ENCODE measurements at regions not wholly inside any gene's neighbourhood (a gene's known extent, or its start where the extent isn't known, plus 50 kb on each side); places are given as distances from the start of the nearest gene placed in this dataset.

GRCh38 chr18:66729442-66730239, 125.8 kb upstream of the CDH19 start:
- Histone ChIP-seq H3K23ac (ENCODE audit: insufficient read length, low read depth, low read length) (no peak overlapping the region), H4K5ac (ENCODE audit: insufficient read length, low read depth, low read length) (no peak overlapping the region), H3K18ac (ENCODE audit: insufficient read length, low read depth, low read length) (no peak overlapping the region), H3K56ac (ENCODE audit: insufficient read length, low read depth, low read length) (no peak overlapping the region), H2AK5ac (ENCODE audit: insufficient read length, low read length) (no peak overlapping the region), H4K20me1 (ENCODE audit: control insufficient read depth, insufficient read depth, insufficient read length) (no peaks in the 10 kb centered on the region), H3K27ac (ENCODE audit: insufficient read length, low read depth, low read length) (no peak overlapping the region), H3T11ph (ENCODE audit: low read length) (no peak overlapping the region), H2BK120ac (ENCODE audit: low read depth, low read length, poor library complexity, severe bottlenecking) (no peak overlapping the region), H3K23me2 (ENCODE audit: insufficient read length, low read depth, low read length, poor library complexity, severe bottlenecking) (no peaks in the 10 kb centered on the region), H3K79me2 (ENCODE audit: insufficient read depth, low read length) (no peaks in the 10 kb centered on the region), H3K9ac (ENCODE audit: extremely low read depth, insufficient read length, low read length) (no peak overlapping the region), H2BK20ac (ENCODE audit: low read depth, low read length, poor library complexity, severe bottlenecking) (no peak overlapping the region), H2AFZ (ENCODE audit: low read length) (no peak overlapping the region), H3K9me3 (ENCODE audit: control insufficient read depth, low read depth, low read length) (no peaks in the 10 kb centered on the region), H4K8ac (replicated peaks; ENCODE audit: insufficient read length, low read depth, low read length) (no peak overlapping the region), H2BK12ac (ENCODE audit: insufficient read length, low read depth, low read length) (no peak overlapping the region), H4K91ac (ENCODE audit: insufficient read length, low read depth, low read length) (no peak overlapping the region), H2BK5ac (ENCODE audit: insufficient read length, low read length) (no peak overlapping the region), H3K14ac (ENCODE audit: insufficient read depth, low read length) (no peak overlapping the region), H3K79me1 (ENCODE audit: insufficient read depth, low read depth, low read length, poor library complexity, severe bottlenecking) (no peaks in the 10 kb centered on the region), H3K4me1 (ENCODE audit: insufficient read depth, low read length) (no peaks in the 10 kb centered on the region), H3K4me2 (ENCODE audit: insufficient read depth, insufficient read length, low read length) (no peak overlapping the region), H3K4ac (ENCODE audit: low read depth, low read length) (no peak overlapping the region), H3K27me3 (ENCODE audit: insufficient read depth, low read length) (no peaks in the 10 kb centered on the region), H2BK15ac (ENCODE audit: low read depth, low read length) (no peak overlapping the region)
- no CpG with 5 or more reads among the region's 2 CpGs for WGBS (ENCODE audit: extremely low coverage, insufficient read length, low lambda C conversion rate)
- H3K27me3 Mint-ChIP-seq (ENCODE audit: low read depth) = peaks cover 1% of the 10 kb centered on the region; the same call in 1 of the 2 replicates
- H3K27ac Mint-ChIP-seq = no peak overlapping the region
- H3K4me3 Mint-ChIP-seq = no peak overlapping the region
- no peak for DNase-seq
- no peaks in the 10 kb centered on the region for H3K36me3 Mint-ChIP-seq (ENCODE audit: insufficient read depth in 1 of 3, low read depth in 3 of 3)
- no peaks in the 10 kb centered on the region for H3K9me3 Mint-ChIP-seq
- no peak for TF ChIP-seq CTCF (conservative IDR thresholded peaks at IDR 0.05)
- H3K4me1 Mint-ChIP-seq = no peaks in the 10 kb centered on the region
